NB4 (cell line): ENCODE measurements at regions not wholly inside any gene's neighbourhood (a gene's known extent, or its start where the extent isn't known, plus 50 kb on each side); places are given as distances from the start of the nearest gene placed in this dataset.

Experiments
- CTCF ChIP-seq: IDR thresholded peaks from one replicate; pipeline ENCODE4 v1.5.1; 2012; ENCODE audit warnings: low read depth, low read length
- POLR2A ChIP-seq: IDR thresholded peaks from 2 replicates; pipeline ENCODE4 v1.6.1; 2011; ENCODE audit warnings: mild to moderate bottlenecking; ENCODE audit not compliant: insufficient read length; ENCODE audit errors: extremely low read depth

DNA sequence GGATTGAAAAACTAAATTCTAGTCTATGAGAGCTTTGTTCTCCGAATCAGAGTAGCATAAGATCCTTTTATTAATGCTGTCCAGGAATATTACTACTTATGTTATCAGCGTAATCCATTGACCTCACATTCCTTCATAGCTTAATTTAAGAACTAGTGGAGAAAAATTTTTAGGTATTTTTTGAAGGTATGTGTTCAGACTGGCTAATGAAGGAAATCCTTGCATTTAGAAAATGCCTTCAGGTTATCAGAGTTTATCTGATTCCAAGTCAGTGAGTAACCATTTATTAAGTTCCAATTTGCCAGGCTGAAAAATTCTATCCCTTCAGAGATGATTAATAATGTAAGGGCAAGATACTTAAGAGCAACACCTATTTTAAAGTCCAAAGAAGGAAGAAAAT lies 338.2 kb upstream of the B3GALT2 start:
- TF ChIP-seq CTCF (no peak), POLR2A (no peak)
